RWPE2 (cell line): ENCODE measurements at regions not wholly inside any gene's neighbourhood (a gene's known extent, or its start where the extent isn't known, plus 50 kb on each side); places are given as distances from the start of the nearest gene placed in this dataset.

ENCODE experiments used
- ATAC-seq: fragments of 200-7000 bp; cut with Tn5 transposase; 3 replicates; pipeline ENCODE4 v1.9.1; 2021; ENCODE audit warnings: low read depth
- DNase-seq: peaks from one replicate; pipeline ENCODE4 v3.0.0-alpha.2; 2020; ENCODE audit warnings: low spot score
- H3K27ac ChIP-seq: fragments of 450-650 bp; 2 replicates; pipeline ENCODE4 v1.5.1; 2017; ENCODE audit warnings: mild to moderate bottlenecking; ENCODE audit not compliant: poor library complexity, severe bottlenecking
- H3K27me3 ChIP-seq: fragments of 250-450 bp; sonication (Bioruptor Pico); 2 replicates; pipeline ENCODE4 v1.5.1; 2021; ENCODE audit warnings: mild to moderate bottlenecking, moderate library complexity; ENCODE audit not compliant: insufficient read depth, poor library complexity, severe bottlenecking
- H3K36me3 ChIP-seq: fragments of 250-450 bp; sonication (Bioruptor Pico); 2 replicates; pipeline ENCODE4 v1.5.1; 2020; ENCODE audit warnings: low read depth, mild to moderate bottlenecking, moderate library complexity
- H3K4me1 ChIP-seq: fragments of 250-450 bp; sonication (Bioruptor Pico); 2 replicates; pipeline ENCODE4 v1.5.1; 2021; ENCODE audit warnings: mild to moderate bottlenecking, moderate library complexity; ENCODE audit not compliant: insufficient read depth, poor library complexity, severe bottlenecking
- H3K4me3 ChIP-seq: fragments of 250-450 bp; sonication (Bioruptor Pico); 2 replicates; pipeline ENCODE4 v1.5.1; 2021; ENCODE audit warnings: mild to moderate bottlenecking, moderate library complexity; ENCODE audit not compliant: severe bottlenecking
- H3K9me3 ChIP-seq: fragments of 250-450 bp; sonication (Bioruptor Pico); 2 replicates; pipeline ENCODE4 v1.5.1; 2021; ENCODE audit warnings: mild to moderate bottlenecking, moderate library complexity; ENCODE audit not compliant: severe bottlenecking
- TF ChIP-seq, protein P1 (sequence below): fragments of 450-650 bp; IDR thresholded peaks from one replicate; pipeline ENCODE4 v1.5.1; 2017; ENCODE audit warnings: mild to moderate bottlenecking, moderate library complexity; ENCODE audit not compliant: poor library complexity, severe bottlenecking

DNA sequence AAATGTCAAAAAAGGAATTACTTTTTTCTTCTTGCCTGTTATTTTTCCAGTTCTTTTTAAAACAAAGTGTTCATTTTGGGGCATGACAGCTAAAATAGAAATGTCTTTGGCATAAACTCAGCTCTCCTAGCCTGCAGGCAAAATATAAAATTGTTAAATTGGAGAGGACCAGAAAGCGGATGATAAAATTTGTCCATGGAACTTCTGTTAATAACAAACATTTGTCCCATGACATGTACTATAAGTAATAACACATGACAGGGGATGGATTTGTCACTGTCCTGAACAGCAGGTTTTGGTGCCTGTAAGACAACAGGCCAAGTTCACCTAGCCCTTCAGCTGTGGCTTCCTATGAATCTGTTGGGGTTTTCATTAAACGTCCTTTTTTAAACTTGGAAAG lies 184.0 kb upstream of the TTC29 start:
- TF ChIP-seq, protein P1, sequence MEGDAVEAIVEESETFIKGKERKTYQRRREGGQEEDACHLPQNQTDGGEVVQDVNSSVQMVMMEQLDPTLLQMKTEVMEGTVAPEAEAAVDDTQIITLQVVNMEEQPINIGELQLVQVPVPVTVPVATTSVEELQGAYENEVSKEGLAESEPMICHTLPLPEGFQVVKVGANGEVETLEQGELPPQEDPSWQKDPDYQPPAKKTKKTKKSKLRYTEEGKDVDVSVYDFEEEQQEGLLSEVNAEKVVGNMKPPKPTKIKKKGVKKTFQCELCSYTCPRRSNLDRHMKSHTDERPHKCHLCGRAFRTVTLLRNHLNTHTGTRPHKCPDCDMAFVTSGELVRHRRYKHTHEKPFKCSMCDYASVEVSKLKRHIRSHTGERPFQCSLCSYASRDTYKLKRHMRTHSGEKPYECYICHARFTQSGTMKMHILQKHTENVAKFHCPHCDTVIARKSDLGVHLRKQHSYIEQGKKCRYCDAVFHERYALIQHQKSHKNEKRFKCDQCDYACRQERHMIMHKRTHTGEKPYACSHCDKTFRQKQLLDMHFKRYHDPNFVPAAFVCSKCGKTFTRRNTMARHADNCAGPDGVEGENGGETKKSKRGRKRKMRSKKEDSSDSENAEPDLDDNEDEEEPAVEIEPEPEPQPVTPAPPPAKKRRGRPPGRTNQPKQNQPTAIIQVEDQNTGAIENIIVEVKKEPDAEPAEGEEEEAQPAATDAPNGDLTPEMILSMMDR: no peak
- Histone ChIP-seq H3K4me3 (no peak overlapping the region), H3K9me3 (no peaks in the 10 kb centered on the region), H3K4me1 (no peaks in the 10 kb centered on the region), H3K27ac (no peak overlapping the region), H3K27me3 (no peaks in the 10 kb centered on the region), H3K36me3 (no peaks in the 10 kb centered on the region)
- no peak for ATAC-seq
- DNase-seq: no peak

DNA sequence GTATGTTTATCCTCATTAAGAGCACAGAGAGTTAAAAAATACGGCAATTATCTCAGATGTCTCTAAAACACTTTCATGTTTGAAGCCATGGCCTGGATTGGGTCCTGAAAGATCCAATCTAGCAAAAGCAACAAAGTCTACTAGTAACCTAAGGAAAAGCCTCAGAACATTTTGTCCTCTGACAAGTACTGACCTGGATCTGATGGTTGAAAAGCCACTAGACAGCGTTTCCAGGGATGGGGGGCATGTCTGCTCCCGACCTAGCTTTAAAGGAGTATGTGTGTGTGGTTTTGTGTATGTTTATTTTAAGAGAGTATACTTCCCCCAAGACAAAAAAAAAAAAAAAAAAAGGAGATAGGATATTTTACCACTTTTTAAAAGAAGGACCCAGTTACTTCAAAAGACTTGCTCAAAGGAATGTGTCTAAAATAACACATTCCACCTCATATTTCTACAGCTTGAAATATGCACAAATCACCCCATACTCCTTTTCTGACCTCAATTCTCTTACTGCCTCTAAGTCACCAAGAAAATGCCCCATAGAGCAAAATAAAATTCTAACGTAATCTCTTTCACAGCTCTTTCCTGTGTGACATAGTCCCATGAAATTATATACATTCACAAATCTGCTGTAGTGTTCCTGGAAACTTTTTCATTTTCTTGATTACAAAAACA lies 189.0 kb upstream of the TTC29 start:
- Histone ChIP-seq H3K4me3 (no peak overlapping the region), H3K4me1 (no peaks in the 10 kb centered on the region), H3K27ac (no peak overlapping the region), H3K9me3 (no peaks in the 10 kb centered on the region), H3K27me3 (no peaks in the 10 kb centered on the region), H3K36me3 (no peaks in the 10 kb centered on the region)
- no peak for ATAC-seq
- DNase-seq: no peak
- TF ChIP-seq, protein P1: no peak

GRCh38 chr4:147136310-147136709 lies 190.6 kb upstream of the TTC29 start:
- Histone ChIP-seq H3K27me3 (no peaks in the 10 kb centered on the region), H3K27ac (no peak overlapping the region)

DNA sequence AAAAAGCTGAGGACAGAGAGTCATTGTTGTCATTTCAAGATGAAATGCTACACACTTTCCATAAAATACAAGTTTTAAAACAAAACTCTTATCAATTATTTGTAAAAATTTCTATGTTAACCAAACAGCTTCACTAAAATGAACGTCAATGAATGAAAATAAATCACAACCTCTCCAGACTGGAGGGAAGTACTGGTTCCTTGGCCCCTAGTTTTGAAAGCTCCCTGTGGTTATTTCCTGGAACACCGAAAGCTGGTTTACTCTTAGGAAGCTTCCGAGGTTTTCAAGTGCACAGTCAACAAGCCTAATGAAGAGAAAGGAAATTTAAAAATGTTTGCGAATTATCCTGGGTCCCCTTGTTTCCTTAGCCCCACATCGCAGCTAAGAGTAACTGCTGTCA lies 191.1 kb upstream of the TTC29 start:
- TF ChIP-seq, protein P1: no peak
- no peak overlapping the region for H3K4me3 ChIP-seq
- no peaks in the 10 kb centered on the region for H3K4me1 ChIP-seq
- ATAC-seq (no peak), DNase-seq (no peak)
- no peaks in the 10 kb centered on the region for H3K27me3 ChIP-seq
- no peak overlapping the region for H3K27ac ChIP-seq
- H3K9me3 ChIP-seq: no peaks in the 10 kb centered on the region
- no peaks in the 10 kb centered on the region for H3K36me3 ChIP-seq

More at GRCh38 chr4:147136310-147136709, 190.6 kb upstream of the TTC29 start:
- ATAC-seq (no peak), DNase-seq (no peak)
- no peaks in the 10 kb centered on the region for H3K4me1 ChIP-seq
- no peak overlapping the region for H3K4me3 ChIP-seq
- TF ChIP-seq, protein P1: no peak
- no peaks in the 10 kb centered on the region for H3K36me3 ChIP-seq
- no peaks in the 10 kb centered on the region for H3K9me3 ChIP-seq

DNA sequence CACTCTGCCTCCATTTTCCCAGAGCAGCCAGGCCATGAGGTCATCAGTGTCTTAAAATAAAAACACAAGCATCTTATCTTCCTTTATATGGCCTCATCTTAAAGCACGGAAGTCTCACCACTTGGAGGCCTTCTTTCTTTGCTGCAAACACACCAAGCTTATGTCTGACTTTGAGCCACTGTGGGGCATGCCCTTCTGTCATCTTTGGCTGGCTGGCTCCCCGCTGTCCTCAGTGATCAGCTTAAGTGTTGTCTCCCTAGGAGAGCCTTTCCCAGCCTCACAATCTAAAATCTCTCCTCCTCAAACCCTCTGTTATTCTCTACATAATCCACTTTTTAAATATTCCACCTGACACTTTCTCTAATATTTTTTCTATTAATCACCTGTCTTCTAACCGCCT lies 191.6 kb upstream of the TTC29 start:
- DNase-seq (no peak), ATAC-seq (no peak)
- Histone ChIP-seq H3K36me3 (no peaks in the 10 kb centered on the region), H3K27ac (no peak overlapping the region), H3K4me3 (no peak overlapping the region), H3K9me3 (no peaks in the 10 kb centered on the region), H3K27me3 (no peaks in the 10 kb centered on the region), H3K4me1 (no peaks in the 10 kb centered on the region)
- TF ChIP-seq, protein P1: no peak
